ENCODE measurements at regions not wholly inside any gene's neighbourhood (a gene's known extent, or its start where the extent isn't known, plus 50 kb on each side); places are given as distances from the start of the nearest gene placed in this dataset.

- no peaks in the 10 kb centered on the region for H3K4me1 ChIP-seq (ENCODE audit: control insufficient read depth, insufficient read depth, low read length)
- RAD21 ChIA-PET (ENCODE audit: unreplicated experiment): no interaction called here
- CTCF ChIA-PET: interaction anchor here (1.0 to 1.1 kb wide), 2 partner anchors 111 to 176 kb away, joined by 4 read pairs; no protein-coding TSS in a partner anchor
- in situ Hi-C loops (cut with MboI): no loop called here
- no peaks in the 10 kb centered on the region for H3K27me3 ChIP-seq (replicated peaks in 1 of 2; ENCODE audit: control insufficient read depth in 2 of 2, insufficient read depth in 2 of 2, low read length in 1 of 2)
- no peak overlapping the region for H2AFZ ChIP-seq (ENCODE audit: control insufficient read depth, low read depth, low read length)
- WGBS (ENCODE audit: insufficient coverage, insufficient replicate concordance, low lambda C conversion rate, missing lambda C conversion rate): 23% methylated on average over 5 of the region's 5 CpGs
- no peak overlapping the region for H3K4me3 ChIP-seq
- intact Hi-C loops (cut with micrococcal nuclease; ENCODE audit: unreplicated experiment): no loop called here
- FAIRE-seq: no peak
- BruUV-seq (replicated peaks): no TSS peak
- no peaks in the 10 kb centered on the region for H3K36me3 ChIP-seq (ENCODE audit: control insufficient read depth in 2 of 2, insufficient read depth in 2 of 2, low read length in 1 of 2)
- no peak for DNase-seq (ENCODE audit: low read depth, low spot score)
- H3K27ac ChIP-seq (ENCODE audit: control insufficient read depth, insufficient read depth): no peak overlapping the region
- no peak for TF ChIP-seq SUZ12 (IDR thresholded peaks at IDR 0.05; ENCODE audit: unreplicated experiment)
- TF ChIP-seq ETV6 (conservative IDR thresholded peaks at IDR 0.05 in 1 of 2, IDR thresholded peaks at IDR 0.05 in 1 of 2; ENCODE audit: borderline replicate concordance in 1 of 2, low read depth in 1 of 2): no peak
- TF ChIP-seq ZBTB33 (IDR thresholded peaks at IDR 0.05): no peak
- TF ChIP-seq MTA3 (IDR thresholded peaks at IDR 0.05; ENCODE audit: borderline replicate concordance, low read length): no peak
- TF ChIP-seq ATF7 (IDR thresholded peaks at IDR 0.05; ENCODE audit: low read depth): no peak
- TF ChIP-seq NR2F1 (conservative IDR thresholded peaks at IDR 0.05): no peak
- ATAC-seq: no peak
- POLR2A ChIA-PET: no interaction called here
- H3K9ac ChIP-seq (ENCODE audit: control insufficient read depth, insufficient read depth, low read length): no peak overlapping the region
- SMC1A ChIA-PET (ENCODE audit: uncharacterized antibody, unreplicated experiment): interaction anchor here (0.6 kb wide), 1 partner anchor 26 kb away, joined by 3 read pairs; no protein-coding TSS in a partner anchor
- H4K20me1 ChIP-seq (ENCODE audit: control insufficient read depth, insufficient read depth): no peaks in the 10 kb centered on the region
- no peaks in the 10 kb centered on the region for H3K9me3 ChIP-seq (replicated peaks; ENCODE audit: control insufficient read depth, insufficient read depth, low read length)
- no peaks in the 10 kb centered on the region for H3K79me2 ChIP-seq (ENCODE audit: control insufficient read depth, insufficient read depth, low read length)
- H3K4me2 ChIP-seq (ENCODE audit: control insufficient read depth, insufficient read depth): no peak overlapping the region
Measured at GRCh38 chr10:29746080-29746797, 111.5 kb upstream of the SVIL start.
